K562 (cell line): ENCODE measurements at regions not wholly inside any gene's neighbourhood (a gene's known extent, or its start where the extent isn't known, plus 50 kb on each side); places are given as distances from the start of the nearest gene placed in this dataset.

Experiments used
- ATAC-seq: fragments of 200-7000 bp; cut with Tn5 transposase; 3 replicates; pipeline ENCODE4 v1.9.1; 2020; ENCODE audit warnings: moderate library complexity
- BruUV-seq: library from RNA; stranded (reverse); fragments of 400-500 nt; replicated peaks from 2 replicates; lab custom pipeline; 2021; lab: Mats Ljungman, UMichigan
- CTCF ChIA-PET: fragments of 300-600 bp; formaldehyde crosslinking; extraction: SDS; loops from one replicate; lab custom pipeline; 2021; ENCODE audit warnings: low intra/inter-chr PET ratio; lab: Yijun Ruan, JAX
- POLR2A ChIA-PET: fragments of 300-600, 350-650 bp; sonication (Branson Sonifier 250); formaldehyde crosslinking; extraction: SDS; loops from one replicate; lab custom pipeline; 2021; ENCODE audit warnings: antibody characterized with exemption, inconsistent platforms; lab: Yijun Ruan, JAX
- DNase-seq, 4 experiments: peaks; one replicate each; pipeline versions ENCODE4 v3.0.0 to v3.0.0-alpha.2; 2011 to 2018; ENCODE audit warnings: low spot score in 3 of 4, mixed read lengths in 3 of 4; ENCODE audit errors: extremely low read depth in 1 of 4
- FAIRE-seq: peaks from 2 replicates; lab custom pipeline; 2011; peaks lifted over from hg19 to GRCh38; lab: Jason Lieb, UNC
- H2AFZ ChIP-seq: 2 replicates; pipeline ENCODE4 v1.6.0; 2011; ENCODE audit warnings: low read depth, low read length, control low read depth, inconsistent platforms
- H3K27ac ChIP-seq: fragments of 200-600 bp; 3 replicates; pipeline ENCODE4 v1.8.0; 2011; ENCODE audit warnings: low read depth, mild to moderate bottlenecking, control low read depth, inconsistent platforms, low read length, moderate library complexity, mixed read lengths; ENCODE audit errors: extremely low read depth
- H3K27me3 ChIP-seq, 2 experiments: fragments of 300-600 bp in 1 of 2; 2 replicates in 1 of 2; 3 replicates in 1 of 2; pipeline versions ENCODE4 v1.6.0 to v1.8.0; 2011; ENCODE audit warnings: inconsistent platforms in 2 of 2, low read length in 2 of 2, mild to moderate bottlenecking in 1 of 2, mixed read lengths in 1 of 2, moderate library complexity in 1 of 2; ENCODE audit not compliant: control insufficient read depth in 2 of 2, insufficient read depth in 2 of 2
- H3K36me3 ChIP-seq: fragments of 300-600 bp; 3 replicates; pipeline ENCODE4 v1.8.0; 2011; ENCODE audit warnings: mild to moderate bottlenecking, low read length, inconsistent platforms; ENCODE audit not compliant: control insufficient read depth, insufficient read depth
- H3K4me1 ChIP-seq, 2 experiments: fragments of 200-600 bp in 1 of 2; replicated peaks in 1 of 2; 2 replicates in 1 of 2; 3 replicates in 1 of 2; pipeline versions ENCODE4 v1.5.1 to v1.8.0; 2011; ENCODE audit warnings: inconsistent platforms in 2 of 2, low read length in 2 of 2, mild to moderate bottlenecking in 1 of 2, mixed read lengths in 1 of 2, moderate library complexity in 1 of 2; ENCODE audit not compliant: control insufficient read depth in 2 of 2, insufficient read depth in 2 of 2
- H3K4me2 ChIP-seq: 2 replicates; pipeline ENCODE4 v1.6.1; 2011; ENCODE audit warnings: low read length, control low read depth, inconsistent platforms, mixed read lengths; ENCODE audit not compliant: insufficient read depth
- H3K4me3 ChIP-seq: fragments of 200-600 bp; sonication (generic), shearing (Covaris generic); 2 replicates; pipeline ENCODE4 v1.5.1; 2016; ENCODE audit warnings: control low read depth, inconsistent platforms
- H3K79me2 ChIP-seq: fragments of 200-600 bp; 3 replicates; pipeline ENCODE4 v1.8.0; 2011; ENCODE audit warnings: low read length, inconsistent platforms; ENCODE audit not compliant: control insufficient read depth, insufficient read depth
- H3K9ac ChIP-seq, 2 experiments: 2 replicates each; pipeline versions ENCODE4 v1.6.0 to v1.6.1; 2011; ENCODE audit warnings: low read depth in 2 of 2, low read length in 2 of 2, control low read depth in 1 of 2, inconsistent platforms in 1 of 2, mild to moderate bottlenecking in 1 of 2, mixed read lengths in 1 of 2; ENCODE audit not compliant: insufficient read depth in 1 of 2
- H3K9me1 ChIP-seq: one replicate; pipeline ENCODE4 v1.6.0; 2011; ENCODE audit warnings: inconsistent platforms, mild to moderate bottlenecking, low read length, moderate library complexity; ENCODE audit not compliant: control insufficient read depth, insufficient read depth
- H3K9me3 ChIP-seq: replicated peaks from 2 replicates; pipeline ENCODE4 v1.5.1; 2011; ENCODE audit warnings: low read depth, low read length, inconsistent platforms; ENCODE audit not compliant: control insufficient read depth, insufficient read depth
- H4K20me1 ChIP-seq: replicated peaks from 2 replicates; pipeline ENCODE4 v1.6.1; 2011; ENCODE audit warnings: low read length, inconsistent platforms, mixed read lengths; ENCODE audit not compliant: control insufficient read depth, insufficient read depth
- ARID3B ChIP-seq: fragments of 250-450 bp; sonication (Bioruptor Pico); IDR thresholded peaks from 2 replicates; pipeline ENCODE4 v1.4.0; 2020; ENCODE audit warnings: borderline replicate concordance
- HINFP ChIP-seq: fragments of 450-650 bp; conservative IDR thresholded peaks from 2 replicates; pipeline ENCODE4 v1.6.1; 2016; ENCODE audit warnings: missing genetic modification characterization, low read depth, mild to moderate bottlenecking, control low read depth, missing compliant biosample characterization
- KLF10 ChIP-seq: fragments of 250-450 bp; sonication (Bioruptor Pico); IDR thresholded peaks from 2 replicates; pipeline ENCODE4 v1.6.1; 2021; ENCODE audit warnings: matching md5 sums
- POLR2B ChIP-seq: fragments of 450-650 bp; IDR thresholded peaks from 2 replicates; pipeline ENCODE4 v1.6.1; 2018; ENCODE audit warnings: low read depth; ENCODE audit not compliant: partially characterized antibody
- RB1 ChIP-seq: fragments of 450-650 bp; IDR thresholded peaks from 2 replicates; pipeline ENCODE4 v1.6.1; 2017; ENCODE audit warnings: low read depth, mild to moderate bottlenecking
- SREBF2 ChIP-seq: sonication (generic); formaldehyde crosslinking; IDR thresholded peaks from 2 replicates; pipeline ENCODE4 v1.4.0; 2020; ENCODE audit warnings: mild to moderate bottlenecking, missing genetic modification reagents
- SRSF9 ChIP-seq: fragments of 200-400 bp; formaldehyde crosslinking; IDR thresholded peaks from 2 replicates; pipeline ENCODE4 v1.6.1; 2017; ENCODE audit warnings: low read depth, low read length, borderline replicate concordance
- ZKSCAN1 ChIP-seq: fragments of 150-350 bp; IDR thresholded peaks from 2 replicates; pipeline ENCODE4 v1.6.1; 2016; ENCODE audit warnings: low read depth, low read length
- ZNF197 ChIP-seq: fragments of 200-800 bp; sonication (Bioruptor generic); IDR thresholded peaks from 2 replicates; pipeline ENCODE4 v1.6.1; 2016; ENCODE audit warnings: low read depth, missing genetic modification characterization, missing compliant biosample characterization
- ZNF23 ChIP-seq: fragments of 250-450 bp; sonication (Bioruptor Pico); IDR thresholded peaks from 2 replicates; pipeline ENCODE4 v1.4.0; 2020; ENCODE audit warnings: mild to moderate bottlenecking
- ZNF75A ChIP-seq: fragments of 450-650 bp; formaldehyde crosslinking; IDR thresholded peaks from 2 replicates; pipeline ENCODE4 v1.4.0; 2020; ENCODE audit warnings: mild to moderate bottlenecking
- WGBS: fragments of 100-300 bp; shearing (Covaris generic); methylation state at CpG from one replicate; pipeline ENCODE4 v1.1.6; 2016; ENCODE audit warnings: low coverage, mixed read lengths; ENCODE audit not compliant: insufficient coverage; ENCODE audit errors: missing lambda C conversion rate; 5-methylcytosine and 5-hydroxymethylcytosine counted together
- in situ Hi-C: fragments of 300-500 bp; cut with MboI; formaldehyde crosslinking; loops from 4 replicates; pipeline ENCODE4 v1.15.0; 2018; ENCODE audit warnings: inconsistent platforms, mixed read lengths
- intact Hi-C: fragments of 100-400 bp; cut with micrococcal nuclease; formaldehyde crosslinking; loops from 2 replicates; pipeline ENCODE4 v1.14.2; 2022

GRCh38 chr4:54882616-54883015, 224.9 kb downstream of the KIT start:
- ATAC-seq = no peak
- H3K27ac ChIP-seq = no peak overlapping the region
- no peak for FAIRE-seq
- TF ChIP-seq SREBF2 (CRISPR knock-in tag) (no peak), HINFP (tag) (no peak), SRSF9 (no peak), KLF10 (CRISPR knock-in tag) (no peak), ZNF197 (CRISPR knock-in tag) (no peak), RB1 (no peak), POLR2B (no peak), ZNF23 (CRISPR knock-in tag) (no peak), ZNF75A (no peak), ARID3B (CRISPR knock-in tag) (no peak), ZKSCAN1 (no peak)
- no peak for DNase-seq
- H2AFZ ChIP-seq = no peak overlapping the region
- no peaks in the 10 kb centered on the region for H3K79me2 ChIP-seq
- ChIA-PET CTCF (no interaction called here), POLR2A (interaction anchor here (0.6 kb wide), 1 partner anchor 48 kb away, joined by 3 read pairs; no protein-coding TSS in a partner anchor)
- no peaks in the 10 kb centered on the region for H3K9me1 ChIP-seq
- no peaks in the 10 kb centered on the region for H3K9me3 ChIP-seq
- in situ Hi-C loops (no loop called here), intact Hi-C loops (no loop called here)
- no peak overlapping the region for H3K4me2 ChIP-seq
- no peak overlapping the region for H3K9ac ChIP-seq
- no peaks in the 10 kb centered on the region for H3K36me3 ChIP-seq
- H3K4me1 ChIP-seq = no peaks in the 10 kb centered on the region
- WGBS = 0% methylated on average over 2 of the region's 2 CpGs
- no TSS peak for BruUV-seq
- H3K27me3 ChIP-seq = no peaks in the 10 kb centered on the region
- H4K20me1 ChIP-seq = no peaks in the 10 kb centered on the region
- H3K4me3 ChIP-seq = no peak overlapping the region
